ENCODE measurements at regions not wholly inside any gene's neighbourhood (a gene's known extent, or its start where the extent isn't known, plus 50 kb on each side); places are given as distances from the start of the nearest gene placed in this dataset.

- DNase-seq, result no peak
Measured at GRCh38 chr7:156219307-156220077, 407.2 kb upstream of the SHH start.

GRCh38 chr7:156218544-156219306 lies 406.5 kb upstream of the SHH start:
- DNase-seq, result no peak

GRCh38 chr7:156217803-156218202 lies 405.5 kb upstream of the SHH start:
- DNase-seq, result no peak

GRCh38 chr7:156209087-156209486 lies 396.8 kb upstream of the SHH start:
- DNase-seq, result no peak

GRCh38 chr7:156207306-156207705 lies 395.0 kb upstream of the SHH start:
- DNase-seq, result no peak

- no peak for DNase-seq
Measured at GRCh38 chr7:156206174-156206573, 393.9 kb upstream of the SHH start.

- no peak for DNase-seq
Measured at GRCh38 chr7:156204820-156205219, 392.6 kb upstream of the SHH start.

- no peak for DNase-seq
Measured at GRCh38 chr7:156203923-156204322, 391.7 kb upstream of the SHH start.

GRCh38 chr7:156198277-156198676 lies 386.0 kb upstream of the SHH start:
- DNase-seq, result no peak

- DNase-seq, result no peak
Measured at GRCh38 chr7:156196649-156197048, 384.4 kb upstream of the SHH start.

- DNase-seq, result no peak
Measured at GRCh38 chr7:156195276-156195675, 383.0 kb upstream of the SHH start.

GRCh38 chr7:156194813-156195212 lies 382.6 kb upstream of the SHH start:
- DNase-seq, result no peak

GRCh38 chr7:156192921-156193320 lies 380.7 kb upstream of the SHH start:
- DNase-seq, result no peak

GRCh38 chr7:156191090-156191489 lies 378.8 kb upstream of the SHH start:
- DNase-seq, result no peak

GRCh38 chr7:156185076-156185475 lies 372.8 kb upstream of the SHH start:
- DNase-seq, result no peak

GRCh38 chr7:156184164-156184563 lies 371.9 kb upstream of the SHH start:
- DNase-seq, result no peak

GRCh38 chr7:156180451-156181229 lies 368.4 kb upstream of the SHH start:
- no peak for DNase-seq

- no peak for DNase-seq
Measured at GRCh38 chr7:156179872-156180390, 367.7 kb upstream of the SHH start.

- DNase-seq, result no peak
Measured at GRCh38 chr7:156178857-156179256, 366.6 kb upstream of the SHH start.

GRCh38 chr7:156178214-156178613 lies 366.0 kb upstream of the SHH start:
- no peak for DNase-seq

- DNase-seq, result no peak
Measured at GRCh38 chr7:156177422-156178055, 365.3 kb upstream of the SHH start.

GRCh38 chr7:156176039-156176438 lies 363.8 kb upstream of the SHH start:
- no peak for DNase-seq

GRCh38 chr7:156175003-156175402 lies 362.7 kb upstream of the SHH start:
- DNase-seq, result no peak

Measured in stimulated activated CD4-positive, alpha-beta T cell treated with anti-CD3 and anti-CD28 coated beads, Interleukin-15, amount 100 ng/mL, for 24 hours (primary cell).